ENCODE measurements at regions not wholly inside any gene's neighbourhood (a gene's known extent, or its start where the extent isn't known, plus 50 kb on each side); places are given as distances from the start of the nearest gene placed in this dataset.
A peak's percentile ranks its signal among the peaks of the same experiment; 100 is the strongest.

DNA sequence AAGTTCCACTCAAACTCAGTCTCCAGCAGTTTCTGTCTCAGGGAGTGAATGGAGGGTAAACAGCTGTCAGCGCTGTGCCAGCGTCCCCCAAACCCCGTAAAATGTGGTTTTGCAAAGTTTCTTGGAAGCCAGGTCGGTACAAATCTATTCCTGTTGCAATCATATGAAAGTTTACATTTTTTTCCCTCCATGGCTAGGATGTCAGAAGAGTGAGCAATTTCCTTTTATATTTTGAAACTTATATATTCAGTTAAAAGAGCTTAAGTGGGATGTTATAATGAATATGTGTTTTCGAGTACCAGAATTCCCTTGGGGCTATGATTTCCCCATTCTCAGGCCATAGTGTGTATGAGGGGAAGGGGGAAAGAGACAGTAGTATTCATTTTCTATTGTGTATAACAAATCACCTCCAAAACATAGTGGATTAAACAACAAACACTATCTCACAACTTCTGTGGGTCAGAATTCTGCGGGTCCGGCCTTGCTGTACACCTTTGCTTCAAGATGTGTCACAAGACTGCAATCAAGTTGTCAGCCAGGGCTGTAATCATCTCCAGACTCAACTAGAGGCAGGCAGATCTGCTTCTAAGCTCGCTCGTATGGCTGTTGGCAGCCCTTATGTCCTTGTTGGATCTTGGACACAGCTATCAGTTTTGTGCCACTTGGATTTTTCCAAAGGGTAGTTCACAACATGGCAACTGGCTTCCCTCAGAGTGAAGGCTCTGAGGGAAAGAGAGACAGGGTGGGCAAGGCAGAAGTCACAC, 107.4 kb downstream of the SNX18 start:
- no peaks in the 10 kb centered on the region for H3K27me3 ChIP-seq (ENCODE audit: control insufficient read depth in 3 of 3, insufficient read depth in 3 of 3, low read length in 2 of 3)
- whole genome bisulfite sequencing, 2 donors = 41 to 73% methylated on average over 9 of the region's 9 CpGs
- no peak overlapping the region for H3K9ac ChIP-seq (ENCODE audit: insufficient read depth in 1 of 2, low read length in 2 of 2)
- ATAC-seq (ENCODE audit: insufficient read depth, low FRiP score) (no peak), DNase-seq (peak in 2 of 3 donors; percentile 37 to 66)
- H3K27ac ChIP-seq (ENCODE audit: low read depth in 1 of 2, low read length in 1 of 2) = no peak overlapping the region
- no peak overlapping the region for H3K4me3 ChIP-seq
- peaks cover 0 to 14% (median 0%) of the 10 kb centered on the region in 5 donors for H3K4me1 ChIP-seq (ENCODE audit: control insufficient read depth in 5 of 5, insufficient read depth in 5 of 5, low read length in 5 of 5)
- H3K9me3 ChIP-seq (ENCODE audit: control insufficient read depth in 4 of 4, insufficient read depth in 3 of 4, low read length in 3 of 4) = peaks cover 0 to 5% (median under 1%) of the 10 kb centered on the region in 4 donors
- TF ChIP-seq, protein P1, sequence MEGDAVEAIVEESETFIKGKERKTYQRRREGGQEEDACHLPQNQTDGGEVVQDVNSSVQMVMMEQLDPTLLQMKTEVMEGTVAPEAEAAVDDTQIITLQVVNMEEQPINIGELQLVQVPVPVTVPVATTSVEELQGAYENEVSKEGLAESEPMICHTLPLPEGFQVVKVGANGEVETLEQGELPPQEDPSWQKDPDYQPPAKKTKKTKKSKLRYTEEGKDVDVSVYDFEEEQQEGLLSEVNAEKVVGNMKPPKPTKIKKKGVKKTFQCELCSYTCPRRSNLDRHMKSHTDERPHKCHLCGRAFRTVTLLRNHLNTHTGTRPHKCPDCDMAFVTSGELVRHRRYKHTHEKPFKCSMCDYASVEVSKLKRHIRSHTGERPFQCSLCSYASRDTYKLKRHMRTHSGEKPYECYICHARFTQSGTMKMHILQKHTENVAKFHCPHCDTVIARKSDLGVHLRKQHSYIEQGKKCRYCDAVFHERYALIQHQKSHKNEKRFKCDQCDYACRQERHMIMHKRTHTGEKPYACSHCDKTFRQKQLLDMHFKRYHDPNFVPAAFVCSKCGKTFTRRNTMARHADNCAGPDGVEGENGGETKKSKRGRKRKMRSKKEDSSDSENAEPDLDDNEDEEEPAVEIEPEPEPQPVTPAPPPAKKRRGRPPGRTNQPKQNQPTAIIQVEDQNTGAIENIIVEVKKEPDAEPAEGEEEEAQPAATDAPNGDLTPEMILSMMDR (IDR thresholded peaks at IDR 0.05; ENCODE audit: control extremely low read depth, extremely low read depth) = no peak
- H3K36me3 ChIP-seq (ENCODE audit: control insufficient read depth in 4 of 4, insufficient read depth in 4 of 4, low read length in 4 of 4) = no peaks in the 10 kb centered on the region

DNA sequence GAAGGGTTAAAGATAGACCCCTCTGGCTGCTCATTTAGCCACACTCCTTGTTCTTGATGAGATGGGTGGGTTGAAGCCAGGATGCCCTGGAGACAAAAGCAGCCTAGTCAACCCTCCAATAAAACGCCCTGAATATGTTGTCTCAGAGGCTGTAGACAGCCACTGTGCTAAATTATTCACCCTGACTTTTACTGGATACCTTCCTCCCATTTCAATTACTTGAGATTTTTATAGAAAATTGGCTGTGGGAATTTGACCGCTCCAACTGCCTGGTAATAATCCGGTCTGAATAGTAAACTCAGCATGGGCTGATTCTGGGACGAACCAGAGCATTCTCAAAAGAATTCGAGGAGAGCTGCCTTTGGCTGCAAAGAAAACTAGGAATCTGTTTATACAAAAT, 104.2 kb downstream of the SNX18 start:
- Histone ChIP-seq H3K9ac (ENCODE audit: insufficient read depth in 1 of 2, low read length in 2 of 2) (no peak overlapping the region), H3K4me3 (no peak overlapping the region), H3K36me3 (ENCODE audit: control insufficient read depth in 4 of 4, insufficient read depth in 4 of 4, low read length in 4 of 4) (no peaks in the 10 kb centered on the region), H3K4me1 (ENCODE audit: control insufficient read depth in 5 of 5, insufficient read depth in 5 of 5, low read length in 5 of 5) (peaks cover 0 to 19% (median 0%) of the 10 kb centered on the region in 5 donors), H3K27me3 (ENCODE audit: control insufficient read depth in 3 of 3, insufficient read depth in 3 of 3, low read length in 2 of 3) (no peaks in the 10 kb centered on the region), H3K27ac (ENCODE audit: low read depth in 1 of 2, low read length in 1 of 2) (no peak overlapping the region), H3K9me3 (ENCODE audit: control insufficient read depth in 4 of 4, insufficient read depth in 3 of 4, low read length in 3 of 4) (no peaks in the 10 kb centered on the region)
- ATAC-seq (ENCODE audit: insufficient read depth, low FRiP score) = no peak
- no peak for DNase-seq
- TF ChIP-seq, protein P1 (IDR thresholded peaks at IDR 0.05; ENCODE audit: control extremely low read depth, extremely low read depth) = no peak
- WGBS, 2 donors = 90 to 92% methylated on average over 5 of the region's 5 CpGs

DNA sequence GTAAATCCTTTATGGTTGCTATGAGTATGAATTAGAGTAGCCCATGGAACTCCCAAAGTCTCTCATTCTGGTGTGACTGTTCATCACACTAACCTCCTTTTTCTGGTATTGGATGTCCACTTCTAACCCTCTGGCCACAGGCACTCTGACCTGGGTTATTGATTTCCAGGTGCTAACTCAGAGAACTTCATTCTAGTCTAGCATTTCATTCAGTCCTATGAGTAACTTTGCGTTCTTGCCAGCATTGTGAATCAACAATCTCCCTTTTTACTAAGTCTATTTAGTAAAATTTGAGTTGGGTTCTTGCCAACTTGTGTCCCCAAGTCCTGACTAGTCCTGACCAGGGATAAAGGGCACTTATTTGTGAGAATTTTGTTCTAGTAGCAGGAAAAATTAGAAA, 103.5 kb downstream of the SNX18 start:
- Histone ChIP-seq H3K27me3 (ENCODE audit: control insufficient read depth in 3 of 3, insufficient read depth in 3 of 3, low read length in 2 of 3) (no peaks in the 10 kb centered on the region), H3K4me1 (ENCODE audit: control insufficient read depth in 5 of 5, insufficient read depth in 5 of 5, low read length in 5 of 5) (peaks cover 0 to 24% (median 0%) of the 10 kb centered on the region in 5 donors), H3K9ac (ENCODE audit: insufficient read depth in 1 of 2, low read length in 2 of 2) (no peak overlapping the region), H3K36me3 (ENCODE audit: control insufficient read depth in 4 of 4, insufficient read depth in 4 of 4, low read length in 4 of 4) (no peaks in the 10 kb centered on the region), H3K4me3 (no peak overlapping the region), H3K27ac (ENCODE audit: low read depth in 1 of 2, low read length in 1 of 2) (no peak overlapping the region), H3K9me3 (ENCODE audit: control insufficient read depth in 4 of 4, insufficient read depth in 3 of 4, low read length in 3 of 4) (no peaks in the 10 kb centered on the region)
- ATAC-seq (ENCODE audit: insufficient read depth, low FRiP score) (no peak), DNase-seq (no peak)
- TF ChIP-seq, protein P1 (IDR thresholded peaks at IDR 0.05; ENCODE audit: control extremely low read depth, extremely low read depth) = no peak
- WGBS, 2 donors = 95 to 97% methylated on average over 1 of the region's 1 CpG

Data from lung (tissue), 11 donors.